ENCODE measurements at regions not wholly inside any gene's neighbourhood (a gene's known extent, or its start where the extent isn't known, plus 50 kb on each side); places are given as distances from the start of the nearest gene placed in this dataset.
A peak's percentile ranks its signal among the peaks of the same experiment; 100 is the strongest.
"Not testable (repeated sequence)": the region's sequence is repeated elsewhere in the genome, so short reads cannot be mapped to it uniquely, and the experiment has no call there.

GRCh38 chr7:130845581-130846085 lies 111.6 kb upstream of the KLF14 start:
- DNase-seq (ENCODE audit: low read depth): peak; percentile 88

GRCh38 chr7:130849604-130850003 lies 115.6 kb upstream of the KLF14 start:
- no peak for DNase-seq (ENCODE audit: low read depth)

- no peak for DNase-seq (ENCODE audit: low read depth)
Observed at GRCh38 chr7:130850956-130851355, 116.9 kb upstream of the KLF14 start.

- no peak for DNase-seq (ENCODE audit: low read depth)
Observed at GRCh38 chr7:130852867-130853266, 118.9 kb upstream of the KLF14 start.

GRCh38 chr7:130853503-130854279 lies 119.7 kb upstream of the KLF14 start:
- DNase-seq (ENCODE audit: low read depth): peak; percentile 89

- DNase-seq (ENCODE audit: low read depth): no peak
Observed at GRCh38 chr7:130854481-130854880, 120.5 kb upstream of the KLF14 start.

- no peak for DNase-seq (ENCODE audit: low read depth)
Observed at GRCh38 chr7:130856866-130857265, 122.9 kb upstream of the KLF14 start.

- DNase-seq (ENCODE audit: low read depth): not testable (repeated sequence)
Observed at GRCh38 chr7:130860832-130861231, 126.8 kb upstream of the KLF14 start.

- peak; percentile 59 for DNase-seq (ENCODE audit: low read depth)
Observed at GRCh38 chr7:130865408-130866236, 131.6 kb upstream of the KLF14 start.

GRCh38 chr7:130867039-130867438 lies 133.0 kb upstream of the KLF14 start:
- DNase-seq (ENCODE audit: low read depth): no peak

- DNase-seq (ENCODE audit: low read depth): no peak
Observed at GRCh38 chr7:130867581-130868136, 133.7 kb upstream of the KLF14 start.

GRCh38 chr7:130868139-130868538 lies 134.1 kb upstream of the KLF14 start:
- no peak for DNase-seq (ENCODE audit: low read depth)

GRCh38 chr7:130869918-130870317 lies 135.9 kb upstream of the KLF14 start:
- DNase-seq (ENCODE audit: low read depth): no peak

- no peak for DNase-seq (ENCODE audit: low read depth)
Observed at GRCh38 chr7:130872341-130872740, 138.3 kb upstream of the KLF14 start.

GRCh38 chr7:130872756-130873448 lies 138.9 kb upstream of the KLF14 start:
- DNase-seq (ENCODE audit: low read depth): no peak

- no peak for DNase-seq (ENCODE audit: low read depth)
Observed at GRCh38 chr7:130874071-130874915, 140.3 kb upstream of the KLF14 start.

- peak; percentile 50 for DNase-seq (ENCODE audit: low read depth)
Observed at GRCh38 chr7:130875265-130875741, 141.3 kb upstream of the KLF14 start.

- no peak for DNase-seq (ENCODE audit: low read depth)
Observed at GRCh38 chr7:130875901-130876300, 141.9 kb upstream of the KLF14 start.

GRCh38 chr7:130877236-130877990 lies 143.4 kb upstream of the KLF14 start:
- DNase-seq (ENCODE audit: low read depth): no peak

GRCh38 chr7:130877991-130878305 lies 143.9 kb upstream of the KLF14 start:
- DNase-seq (ENCODE audit: low read depth): no peak

Measured in M059J (cell line).